DOHH2 (cell line): ENCODE measurements at regions not wholly inside any gene's neighbourhood (a gene's known extent, or its start where the extent isn't known, plus 50 kb on each side); places are given as distances from the start of the nearest gene placed in this dataset.

ENCODE experiments used
- H3F3A ChIP-seq: fragments of 200-600 bp; sonication (generic), shearing (Covaris generic); 2 replicates; pipeline ENCODE4 v1.6.0; 2016; ENCODE audit warnings: antibody characterized with exemption, mild to moderate bottlenecking; ENCODE audit not compliant: control insufficient read depth, insufficient read depth
- H3K27ac ChIP-seq: fragments of 200-600 bp; sonication (generic); 2 replicates; pipeline ENCODE4 v1.5.1; 2014; ENCODE audit warnings: low read depth, mild to moderate bottlenecking, low read length, moderate library complexity
- H3K27me3 ChIP-seq: fragments of 200-600 bp; sonication (generic); 2 replicates; pipeline ENCODE4 v1.6.1; 2014; ENCODE audit warnings: mild to moderate bottlenecking, low read length, mixed read lengths; ENCODE audit not compliant: control insufficient read depth
- H3K36me3 ChIP-seq: fragments of 200-600 bp; sonication (generic); 2 replicates; pipeline ENCODE4 v1.6.1; 2014; ENCODE audit warnings: mild to moderate bottlenecking, low read length, moderate library complexity, mixed read lengths; ENCODE audit not compliant: control insufficient read depth
- H3K4me1 ChIP-seq: fragments of 200-600 bp; sonication (generic); 2 replicates; pipeline ENCODE4 v1.6.1; 2014; ENCODE audit warnings: mild to moderate bottlenecking, low read length, mixed read lengths; ENCODE audit not compliant: control insufficient read depth
- H3K4me2 ChIP-seq: fragments of 200-600 bp; sonication (generic); 2 replicates; pipeline ENCODE4 v1.6.0; 2014; ENCODE audit warnings: mild to moderate bottlenecking, low read length, moderate library complexity
- H3K4me3 ChIP-seq: fragments of 200-600 bp; sonication (generic); 2 replicates; pipeline ENCODE4 v1.5.1; 2014; ENCODE audit warnings: mild to moderate bottlenecking, low read length, mixed read lengths
- H3K79me2 ChIP-seq: fragments of 200-600 bp; sonication (generic); 2 replicates; pipeline ENCODE4 v1.6.1; 2014; ENCODE audit warnings: mild to moderate bottlenecking, low read length, mixed read lengths; ENCODE audit not compliant: control insufficient read depth
- H3K9me2 ChIP-seq: fragments of 200-600 bp; sonication (generic); replicated peaks from 2 replicates; pipeline ENCODE4 v1.6.1; 2014; ENCODE audit warnings: mild to moderate bottlenecking, low read length, mixed read lengths; ENCODE audit not compliant: control insufficient read depth
- H3K9me3 ChIP-seq: fragments of 200-600 bp; sonication (generic); 2 replicates; pipeline ENCODE4 v1.6.1; 2014; ENCODE audit warnings: antibody characterized with exemption, low read length, mixed read lengths; ENCODE audit not compliant: control insufficient read depth, insufficient read depth
- H4K20me1 ChIP-seq: fragments of 200-600 bp; sonication (generic); 2 replicates; pipeline ENCODE4 v1.6.0; 2014; ENCODE audit warnings: low read depth, mild to moderate bottlenecking, antibody characterized with exemption, low read length, moderate library complexity; ENCODE audit not compliant: control insufficient read depth, insufficient read depth
- EZH2phosphoT487 ChIP-seq: fragments of 200-600 bp; sonication (generic); IDR thresholded peaks from 2 replicates; pipeline ENCODE4 v1.6.1; 2017; ENCODE audit warnings: borderline replicate concordance, mild to moderate bottlenecking, antibody characterized with exemption, low read length, moderate library complexity, mixed read lengths
- TF ChIP-seq, protein P1 (sequence below): fragments of 200-600 bp; sonication (generic); IDR thresholded peaks from one replicate; pipeline ENCODE4 v1.5.1; 2014; ENCODE audit warnings: antibody characterized with exemption, mild to moderate bottlenecking, low read depth, low read length; ENCODE audit not compliant: poor library complexity, severe bottlenecking

DNA sequence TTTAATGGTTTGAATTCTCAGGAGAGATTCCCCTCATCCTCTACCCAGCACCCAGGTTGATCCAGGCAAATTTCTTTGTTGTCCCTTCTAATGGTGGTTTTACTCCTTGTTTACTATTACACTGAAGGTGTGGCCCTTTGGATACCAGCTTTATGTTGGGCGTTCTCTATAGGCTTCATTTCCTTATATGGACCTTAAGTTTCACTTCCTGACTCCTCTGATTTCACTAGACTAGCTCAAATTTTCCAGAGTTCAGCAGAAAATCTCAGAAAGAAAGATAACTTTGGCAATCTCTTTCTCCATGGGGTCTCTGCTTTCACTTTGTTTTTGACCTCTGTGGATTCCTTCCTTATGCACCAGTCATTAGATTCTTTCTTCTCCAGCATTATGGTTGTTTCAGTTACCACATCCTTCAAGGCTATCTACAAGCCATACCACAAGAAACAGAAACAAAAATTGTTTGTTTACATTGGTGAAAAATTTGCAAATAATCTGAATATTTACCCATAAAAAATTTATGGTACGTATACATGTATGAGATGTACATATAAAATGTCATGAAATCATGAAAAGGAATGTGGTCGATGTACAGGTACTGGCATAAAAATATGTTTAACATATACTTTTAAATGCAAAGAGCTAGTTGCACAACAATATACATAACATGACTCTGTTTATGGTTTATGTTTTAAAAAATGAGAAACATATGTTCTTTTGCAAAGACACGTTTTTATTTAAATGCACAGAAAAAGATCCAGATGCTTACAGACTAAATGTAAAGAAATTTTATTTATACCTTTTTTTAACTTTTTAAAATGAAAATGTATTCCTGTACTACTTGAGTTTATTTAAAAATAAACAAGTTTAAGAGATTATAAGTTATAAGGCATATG lies 212.6 kb downstream of the LACC1 start:
- H3K9me2 ChIP-seq: no peaks in the 10 kb centered on the region

DNA sequence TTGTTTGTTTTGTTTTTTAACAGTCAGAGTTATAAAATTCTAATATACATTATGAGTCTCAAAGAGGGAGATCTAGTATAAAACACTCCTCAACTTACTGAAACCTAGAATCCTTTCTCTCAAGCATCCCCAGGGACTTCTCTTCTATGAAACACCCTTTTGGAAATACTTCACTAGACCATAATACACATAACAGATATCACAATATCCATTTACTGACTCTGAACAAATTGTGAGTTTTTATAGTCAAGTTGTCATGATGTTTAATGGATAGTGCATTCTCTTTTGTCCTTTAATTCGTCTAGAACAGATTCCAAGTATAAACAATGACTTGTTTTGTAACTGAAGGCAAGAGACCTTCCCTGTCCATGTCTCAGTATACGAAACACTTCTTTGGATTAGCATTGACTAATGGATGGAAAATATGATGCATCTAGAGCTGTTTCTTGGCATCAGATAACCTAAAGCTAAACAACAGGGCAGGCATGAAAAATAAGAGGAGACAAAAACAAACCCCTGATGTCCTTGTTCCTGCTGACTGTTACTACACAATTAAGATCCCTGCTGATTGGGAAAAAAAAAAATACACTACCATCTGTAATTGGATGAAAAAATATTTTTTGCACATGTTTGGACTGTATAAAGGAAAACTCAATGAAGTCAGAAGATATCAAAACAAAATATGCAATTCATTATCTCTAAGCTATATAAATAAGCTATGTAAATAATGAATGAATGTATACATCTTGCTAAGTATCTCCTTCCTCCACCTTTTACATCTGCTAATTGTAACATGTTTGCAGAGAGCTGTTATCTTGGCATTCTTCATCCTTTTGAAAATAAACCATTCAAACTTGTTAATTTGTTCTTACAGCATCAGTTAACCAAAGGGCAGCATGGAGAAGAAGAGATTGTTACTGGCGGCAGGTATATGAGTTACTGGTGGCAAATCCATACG lies 214.2 kb downstream of the LACC1 start:
- H3K4me2 ChIP-seq: no peak overlapping the region
- H3K27ac ChIP-seq: no peak overlapping the region
- H3K36me3 ChIP-seq: no peaks in the 10 kb centered on the region
- no peaks in the 10 kb centered on the region for H3K27me3 ChIP-seq
- H3K79me2 ChIP-seq: no peaks in the 10 kb centered on the region
- TF ChIP-seq EZH2phosphoT487: no peak
- TF ChIP-seq, protein P1, sequence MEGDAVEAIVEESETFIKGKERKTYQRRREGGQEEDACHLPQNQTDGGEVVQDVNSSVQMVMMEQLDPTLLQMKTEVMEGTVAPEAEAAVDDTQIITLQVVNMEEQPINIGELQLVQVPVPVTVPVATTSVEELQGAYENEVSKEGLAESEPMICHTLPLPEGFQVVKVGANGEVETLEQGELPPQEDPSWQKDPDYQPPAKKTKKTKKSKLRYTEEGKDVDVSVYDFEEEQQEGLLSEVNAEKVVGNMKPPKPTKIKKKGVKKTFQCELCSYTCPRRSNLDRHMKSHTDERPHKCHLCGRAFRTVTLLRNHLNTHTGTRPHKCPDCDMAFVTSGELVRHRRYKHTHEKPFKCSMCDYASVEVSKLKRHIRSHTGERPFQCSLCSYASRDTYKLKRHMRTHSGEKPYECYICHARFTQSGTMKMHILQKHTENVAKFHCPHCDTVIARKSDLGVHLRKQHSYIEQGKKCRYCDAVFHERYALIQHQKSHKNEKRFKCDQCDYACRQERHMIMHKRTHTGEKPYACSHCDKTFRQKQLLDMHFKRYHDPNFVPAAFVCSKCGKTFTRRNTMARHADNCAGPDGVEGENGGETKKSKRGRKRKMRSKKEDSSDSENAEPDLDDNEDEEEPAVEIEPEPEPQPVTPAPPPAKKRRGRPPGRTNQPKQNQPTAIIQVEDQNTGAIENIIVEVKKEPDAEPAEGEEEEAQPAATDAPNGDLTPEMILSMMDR: no peak
- peaks cover 5% of the 10 kb centered on the region; the same call in 1 of the 2 replicates for H3K4me1 ChIP-seq
- no peaks in the 10 kb centered on the region for H3K9me2 ChIP-seq
- H3F3A ChIP-seq: no peaks in the 10 kb centered on the region
- H4K20me1 ChIP-seq: no peaks in the 10 kb centered on the region
- 0 out of 2 replicates have a peak, but pooled peaks cover 6% of the 10 kb centered on the region for H3K9me3 ChIP-seq
- H3K4me3 ChIP-seq: no peak overlapping the region

More for the DNA sequence above, 212.6 kb downstream of the LACC1 start:
- H3K9me3 ChIP-seq: 0 out of 2 replicates have a peak, but pooled peaks cover 6% of the 10 kb centered on the region
- no peaks in the 10 kb centered on the region for H4K20me1 ChIP-seq
- H3K4me2 ChIP-seq: no peak overlapping the region
- no peak for TF ChIP-seq EZH2phosphoT487
- TF ChIP-seq, protein P1: no peak
- H3K4me1 ChIP-seq: peaks cover 5% of the 10 kb centered on the region; the same call in 1 of the 2 replicates
- H3K4me3 ChIP-seq: no peak overlapping the region
- H3K27me3 ChIP-seq: no peaks in the 10 kb centered on the region
- no peaks in the 10 kb centered on the region for H3F3A ChIP-seq
- H3K27ac ChIP-seq: no peak overlapping the region
- no peaks in the 10 kb centered on the region for H3K79me2 ChIP-seq
- H3K36me3 ChIP-seq: no peaks in the 10 kb centered on the region

DNA sequence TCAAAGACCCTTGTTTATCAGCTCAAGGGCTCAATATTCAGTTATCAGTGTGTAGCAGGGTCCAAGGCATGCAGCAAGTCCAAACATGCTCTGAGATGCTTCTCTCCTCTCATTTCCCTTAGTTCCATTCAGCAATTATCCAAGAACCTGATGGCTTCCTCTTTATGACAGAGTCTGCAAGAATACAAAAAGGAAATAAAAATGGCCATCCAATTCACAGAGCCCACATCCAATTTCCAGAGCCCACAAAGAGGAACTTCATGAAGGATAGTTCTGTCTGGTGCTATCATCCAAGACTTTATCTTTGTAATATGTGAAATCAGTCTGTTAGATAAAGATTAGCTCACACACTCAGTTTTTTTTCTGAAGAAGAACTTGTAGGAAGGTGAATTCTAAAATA lies 217.2 kb downstream of the LACC1 start:
- Histone ChIP-seq H3K79me2 (no peaks in the 10 kb centered on the region), H3K27me3 (no peaks in the 10 kb centered on the region), H3K36me3 (no peaks in the 10 kb centered on the region), H3K9me3 (peaks cover 7% of the 10 kb centered on the region; the same call in 1 of the 2 replicates), H4K20me1 (no peaks in the 10 kb centered on the region), H3K27ac (no peak overlapping the region), H3K4me2 (no peak overlapping the region), H3K4me3 (no peak overlapping the region), H3K9me2 (no peaks in the 10 kb centered on the region), H3K4me1 (peaks cover 5% of the 10 kb centered on the region; the same call in 1 of the 2 replicates), H3F3A (no peaks in the 10 kb centered on the region)
- TF ChIP-seq, protein P1: no peak
- TF ChIP-seq EZH2phosphoT487: no peak
